OCI-LY1 (cell line): ENCODE measurements at regions not wholly inside any gene's neighbourhood (a gene's known extent, or its start where the extent isn't known, plus 50 kb on each side); places are given as distances from the start of the nearest gene placed in this dataset.

Source experiments
- EZH2 ChIP-seq: fragments of 200-600 bp; sonication (generic), shearing (Covaris generic); IDR thresholded peaks from 2 replicates; pipeline ENCODE4 v1.8.0; 2017; ENCODE audit warnings: borderline replicate concordance, mixed run types, mild to moderate bottlenecking, antibody characterized with exemption, low read length, moderate library complexity, mixed read lengths
- TF ChIP-seq, protein P1 (sequence below): fragments of 200-600 bp; sonication (generic), shearing (Covaris generic); IDR thresholded peaks from 2 replicates; pipeline ENCODE4 v1.5.1; 2017; ENCODE audit warnings: mild to moderate bottlenecking, antibody characterized with exemption, low read length, moderate library complexity, mixed read lengths

DNA sequence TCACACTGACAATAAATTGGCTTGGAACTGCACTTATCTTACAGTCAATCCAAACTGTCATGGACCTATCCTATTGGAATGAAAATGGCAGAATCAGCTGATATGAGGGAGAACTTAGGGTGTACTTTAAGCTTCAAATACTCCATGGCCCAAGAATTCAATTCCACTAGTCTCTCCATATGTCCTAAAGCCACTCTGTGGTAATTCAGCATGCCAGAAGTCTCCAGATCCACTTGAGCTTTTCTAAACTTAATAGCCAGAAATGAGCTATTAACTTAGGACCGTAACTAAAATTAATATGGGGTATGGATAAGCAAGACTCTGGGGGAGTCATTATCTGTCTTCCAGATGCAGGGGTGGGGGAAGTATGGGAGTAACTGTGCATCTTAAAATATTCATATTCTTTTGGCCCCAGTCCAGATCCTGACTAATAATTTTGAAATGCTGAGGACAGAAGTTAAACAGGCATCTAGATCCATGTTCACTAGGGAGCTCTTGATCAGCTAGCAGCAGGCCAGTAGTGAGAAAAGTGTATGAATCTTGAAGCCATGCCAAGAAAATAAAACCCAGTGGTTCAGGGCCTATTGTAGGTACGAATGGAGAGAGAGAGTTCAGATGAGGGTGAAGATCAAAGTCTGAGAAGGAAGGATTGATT, 167.6 kb downstream of the DKK2 start:
- TF ChIP-seq, protein P1, sequence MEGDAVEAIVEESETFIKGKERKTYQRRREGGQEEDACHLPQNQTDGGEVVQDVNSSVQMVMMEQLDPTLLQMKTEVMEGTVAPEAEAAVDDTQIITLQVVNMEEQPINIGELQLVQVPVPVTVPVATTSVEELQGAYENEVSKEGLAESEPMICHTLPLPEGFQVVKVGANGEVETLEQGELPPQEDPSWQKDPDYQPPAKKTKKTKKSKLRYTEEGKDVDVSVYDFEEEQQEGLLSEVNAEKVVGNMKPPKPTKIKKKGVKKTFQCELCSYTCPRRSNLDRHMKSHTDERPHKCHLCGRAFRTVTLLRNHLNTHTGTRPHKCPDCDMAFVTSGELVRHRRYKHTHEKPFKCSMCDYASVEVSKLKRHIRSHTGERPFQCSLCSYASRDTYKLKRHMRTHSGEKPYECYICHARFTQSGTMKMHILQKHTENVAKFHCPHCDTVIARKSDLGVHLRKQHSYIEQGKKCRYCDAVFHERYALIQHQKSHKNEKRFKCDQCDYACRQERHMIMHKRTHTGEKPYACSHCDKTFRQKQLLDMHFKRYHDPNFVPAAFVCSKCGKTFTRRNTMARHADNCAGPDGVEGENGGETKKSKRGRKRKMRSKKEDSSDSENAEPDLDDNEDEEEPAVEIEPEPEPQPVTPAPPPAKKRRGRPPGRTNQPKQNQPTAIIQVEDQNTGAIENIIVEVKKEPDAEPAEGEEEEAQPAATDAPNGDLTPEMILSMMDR, result no peak
- no peak for TF ChIP-seq EZH2
